ENCODE measurements at regions not wholly inside any gene's neighbourhood (a gene's known extent, or its start where the extent isn't known, plus 50 kb on each side); places are given as distances from the start of the nearest gene placed in this dataset.

DNA sequence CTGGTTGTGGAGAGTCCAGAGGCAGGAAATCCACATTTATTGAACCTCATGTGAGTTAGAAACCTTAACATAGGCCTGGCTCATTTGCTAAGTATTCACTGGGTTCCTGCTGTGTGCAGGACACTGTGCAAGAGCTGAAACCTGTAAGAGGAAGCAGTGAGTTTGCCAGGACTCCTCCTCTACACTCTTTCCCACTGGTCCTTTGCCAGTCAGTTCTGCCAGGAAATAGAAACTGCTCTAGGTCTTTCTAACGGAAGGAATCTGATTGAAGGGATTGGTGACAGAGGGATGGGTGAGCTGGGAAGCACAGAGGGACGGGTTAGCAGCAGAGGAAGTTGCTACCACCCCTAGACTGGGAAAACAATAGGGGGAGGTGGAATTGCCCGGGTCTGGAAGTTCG lies 234.2 kb upstream of the ECI2 start:
- CTCF ChIA-PET = no interaction called here
- BruUV-seq (replicated peaks) = no TSS peak
- ATAC-seq = no peak
- intact Hi-C loops (cut with micrococcal nuclease; ENCODE audit: unreplicated experiment) (no loop called here), in situ Hi-C loops (cut with HindIII; ENCODE audit: low pct_unique_long_range_greater_than_20kb, low sequenced_read_pairs) (no loop called here)
- no peaks in the 10 kb centered on the region for H3K9me3 ChIP-seq (ENCODE audit: control insufficient read depth, insufficient read depth, low read depth, low read length)
- TF ChIP-seq, protein P1, sequence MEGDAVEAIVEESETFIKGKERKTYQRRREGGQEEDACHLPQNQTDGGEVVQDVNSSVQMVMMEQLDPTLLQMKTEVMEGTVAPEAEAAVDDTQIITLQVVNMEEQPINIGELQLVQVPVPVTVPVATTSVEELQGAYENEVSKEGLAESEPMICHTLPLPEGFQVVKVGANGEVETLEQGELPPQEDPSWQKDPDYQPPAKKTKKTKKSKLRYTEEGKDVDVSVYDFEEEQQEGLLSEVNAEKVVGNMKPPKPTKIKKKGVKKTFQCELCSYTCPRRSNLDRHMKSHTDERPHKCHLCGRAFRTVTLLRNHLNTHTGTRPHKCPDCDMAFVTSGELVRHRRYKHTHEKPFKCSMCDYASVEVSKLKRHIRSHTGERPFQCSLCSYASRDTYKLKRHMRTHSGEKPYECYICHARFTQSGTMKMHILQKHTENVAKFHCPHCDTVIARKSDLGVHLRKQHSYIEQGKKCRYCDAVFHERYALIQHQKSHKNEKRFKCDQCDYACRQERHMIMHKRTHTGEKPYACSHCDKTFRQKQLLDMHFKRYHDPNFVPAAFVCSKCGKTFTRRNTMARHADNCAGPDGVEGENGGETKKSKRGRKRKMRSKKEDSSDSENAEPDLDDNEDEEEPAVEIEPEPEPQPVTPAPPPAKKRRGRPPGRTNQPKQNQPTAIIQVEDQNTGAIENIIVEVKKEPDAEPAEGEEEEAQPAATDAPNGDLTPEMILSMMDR (IDR thresholded peaks at IDR 0.05) = no peak
- no peak for TF ChIP-seq POLR2AphosphoS5 (IDR thresholded peaks at IDR 0.05; ENCODE audit: low read depth, low read length)
- TF ChIP-seq, protein P2, sequence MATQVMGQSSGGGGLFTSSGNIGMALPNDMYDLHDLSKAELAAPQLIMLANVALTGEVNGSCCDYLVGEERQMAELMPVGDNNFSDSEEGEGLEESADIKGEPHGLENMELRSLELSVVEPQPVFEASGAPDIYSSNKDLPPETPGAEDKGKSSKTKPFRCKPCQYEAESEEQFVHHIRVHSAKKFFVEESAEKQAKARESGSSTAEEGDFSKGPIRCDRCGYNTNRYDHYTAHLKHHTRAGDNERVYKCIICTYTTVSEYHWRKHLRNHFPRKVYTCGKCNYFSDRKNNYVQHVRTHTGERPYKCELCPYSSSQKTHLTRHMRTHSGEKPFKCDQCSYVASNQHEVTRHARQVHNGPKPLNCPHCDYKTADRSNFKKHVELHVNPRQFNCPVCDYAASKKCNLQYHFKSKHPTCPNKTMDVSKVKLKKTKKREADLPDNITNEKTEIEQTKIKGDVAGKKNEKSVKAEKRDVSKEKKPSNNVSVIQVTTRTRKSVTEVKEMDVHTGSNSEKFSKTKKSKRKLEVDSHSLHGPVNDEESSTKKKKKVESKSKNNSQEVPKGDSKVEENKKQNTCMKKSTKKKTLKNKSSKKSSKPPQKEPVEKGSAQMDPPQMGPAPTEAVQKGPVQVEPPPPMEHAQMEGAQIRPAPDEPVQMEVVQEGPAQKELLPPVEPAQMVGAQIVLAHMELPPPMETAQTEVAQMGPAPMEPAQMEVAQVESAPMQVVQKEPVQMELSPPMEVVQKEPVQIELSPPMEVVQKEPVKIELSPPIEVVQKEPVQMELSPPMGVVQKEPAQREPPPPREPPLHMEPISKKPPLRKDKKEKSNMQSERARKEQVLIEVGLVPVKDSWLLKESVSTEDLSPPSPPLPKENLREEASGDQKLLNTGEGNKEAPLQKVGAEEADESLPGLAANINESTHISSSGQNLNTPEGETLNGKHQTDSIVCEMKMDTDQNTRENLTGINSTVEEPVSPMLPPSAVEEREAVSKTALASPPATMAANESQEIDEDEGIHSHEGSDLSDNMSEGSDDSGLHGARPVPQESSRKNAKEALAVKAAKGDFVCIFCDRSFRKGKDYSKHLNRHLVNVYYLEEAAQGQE (IDR thresholded peaks at IDR 0.05; ENCODE audit: insufficient read depth in 1 of 2, low read depth in 2 of 2, low read length in 1 of 2) = no peak
- no peak for TF ChIP-seq TCF7L2 (IDR thresholded peaks at IDR 0.05; ENCODE audit: low read depth, low read length)
- no peak for TF ChIP-seq SIN3A (IDR thresholded peaks at IDR 0.05; ENCODE audit: borderline replicate concordance, insufficient read depth, low read depth, low read length)
- no peaks in the 10 kb centered on the region for H3K36me3 ChIP-seq (ENCODE audit: control insufficient read depth, insufficient read depth, low read length)
- no peak for DNase-seq (ENCODE audit: low read depth, low spot score)
- H3K27ac ChIP-seq (ENCODE audit: low read length) = no peak overlapping the region
- no peaks in the 10 kb centered on the region for H3K27me3 ChIP-seq (ENCODE audit: control insufficient read depth, insufficient read depth, low read length)
- H3K4me3 ChIP-seq (ENCODE audit: low read depth in 2 of 2, low read length in 2 of 2) = no peak overlapping the region
- H3K4me1 ChIP-seq (ENCODE audit: control insufficient read depth, insufficient read depth, low read length) = no peaks in the 10 kb centered on the region
- POLR2A ChIA-PET = interaction anchor here (0.6 kb wide), 1 partner anchor 28 kb away, joined by 3 read pairs; no protein-coding TSS in a partner anchor

DNA sequence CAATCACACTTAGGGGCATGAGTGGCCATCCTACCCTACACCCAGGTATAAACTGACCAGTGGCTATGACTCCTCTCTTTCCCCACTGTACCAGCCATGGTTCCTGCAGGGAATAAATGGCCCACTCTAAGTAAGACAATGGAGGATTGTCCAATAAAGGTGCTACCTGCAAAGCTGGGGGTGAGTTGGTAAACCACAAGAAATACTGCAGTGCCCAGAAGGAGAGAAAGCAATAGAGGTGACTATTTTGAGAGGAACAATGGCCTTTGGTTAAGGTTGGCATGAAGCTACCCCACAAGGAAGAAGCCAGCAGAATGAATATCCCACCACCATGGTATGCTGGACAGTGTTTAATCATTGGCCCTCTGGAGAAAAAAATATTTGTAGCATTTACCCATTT lies 233.3 kb upstream of the ECI2 start:
- ATAC-seq (no peak), DNase-seq (ENCODE audit: low read depth, low spot score) (no peak)
- Histone ChIP-seq H3K4me3 (ENCODE audit: low read depth in 2 of 2, low read length in 2 of 2) (no peak overlapping the region), H3K27ac (ENCODE audit: low read length) (no peak overlapping the region), H3K36me3 (ENCODE audit: control insufficient read depth, insufficient read depth, low read length) (no peaks in the 10 kb centered on the region), H3K27me3 (ENCODE audit: control insufficient read depth, insufficient read depth, low read length) (no peaks in the 10 kb centered on the region), H3K4me1 (ENCODE audit: control insufficient read depth, insufficient read depth, low read length) (no peaks in the 10 kb centered on the region), H3K9me3 (ENCODE audit: control insufficient read depth, insufficient read depth, low read depth, low read length) (no peaks in the 10 kb centered on the region)
- POLR2A ChIA-PET = no interaction called here
- intact Hi-C loops (cut with micrococcal nuclease; ENCODE audit: unreplicated experiment) = no loop called here
- TF ChIP-seq, protein P1 (IDR thresholded peaks at IDR 0.05) = no peak
- no peak for TF ChIP-seq TCF7L2 (IDR thresholded peaks at IDR 0.05; ENCODE audit: low read depth, low read length)
- CTCF ChIA-PET = no interaction called here
- BruUV-seq (replicated peaks) = no TSS peak
- in situ Hi-C loops (cut with HindIII; ENCODE audit: low pct_unique_long_range_greater_than_20kb, low sequenced_read_pairs) = no loop called here

DNA sequence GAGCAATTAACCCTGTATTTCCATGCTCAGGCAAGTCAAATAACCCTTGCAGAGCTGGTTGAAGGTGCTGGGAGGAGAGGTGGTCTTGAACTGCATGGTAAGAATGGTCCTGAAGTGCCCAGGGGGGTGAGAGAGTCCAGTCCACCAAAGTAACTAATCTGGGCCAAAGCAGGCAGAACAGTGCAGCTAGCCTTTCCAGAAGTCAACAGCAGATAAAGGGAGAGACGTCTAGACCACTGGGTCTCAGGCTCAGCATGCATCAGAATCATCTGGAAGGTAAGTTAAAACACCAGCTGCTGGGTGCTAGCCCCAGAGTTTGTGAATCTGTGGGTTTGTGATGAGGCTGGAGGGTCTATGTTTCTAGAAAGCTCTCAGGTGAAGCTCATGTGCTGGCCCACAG lies 232.3 kb upstream of the ECI2 start:
- POLR2A ChIA-PET = no interaction called here
- Histone ChIP-seq H3K27ac (ENCODE audit: low read length) (no peak overlapping the region), H3K4me1 (ENCODE audit: control insufficient read depth, insufficient read depth, low read length) (no peaks in the 10 kb centered on the region), H3K27me3 (ENCODE audit: control insufficient read depth, insufficient read depth, low read length) (no peaks in the 10 kb centered on the region), H3K4me3 (ENCODE audit: low read depth in 2 of 2, low read length in 2 of 2) (no peak overlapping the region), H3K36me3 (ENCODE audit: control insufficient read depth, insufficient read depth, low read length) (no peaks in the 10 kb centered on the region), H3K9me3 (ENCODE audit: control insufficient read depth, insufficient read depth, low read depth, low read length) (no peaks in the 10 kb centered on the region)
- ATAC-seq (no peak), DNase-seq (ENCODE audit: low read depth, low spot score) (no peak)
- no TSS peak for BruUV-seq (replicated peaks)
- TF ChIP-seq SIN3A (IDR thresholded peaks at IDR 0.05; ENCODE audit: borderline replicate concordance, insufficient read depth, low read depth, low read length) (no peak), POLR2AphosphoS5 (IDR thresholded peaks at IDR 0.05; ENCODE audit: low read depth, low read length) (no peak), TCF7L2 (IDR thresholded peaks at IDR 0.05; ENCODE audit: low read depth, low read length) (no peak)
- TF ChIP-seq, protein P2 (IDR thresholded peaks at IDR 0.05; ENCODE audit: insufficient read depth in 1 of 2, low read depth in 2 of 2, low read length in 1 of 2) = no peak
- TF ChIP-seq, protein P1 (IDR thresholded peaks at IDR 0.05) = no peak
- intact Hi-C loops (cut with micrococcal nuclease; ENCODE audit: unreplicated experiment) (no loop called here), in situ Hi-C loops (cut with HindIII; ENCODE audit: low pct_unique_long_range_greater_than_20kb, low sequenced_read_pairs) (no loop called here)
- CTCF ChIA-PET = no interaction called here

All from Panc1 (cell line).